ENCODE measurements at regions not wholly inside any gene's neighbourhood (a gene's known extent, or its start where the extent isn't known, plus 50 kb on each side); places are given as distances from the start of the nearest gene placed in this dataset.
A peak's percentile ranks its signal among the peaks of the same experiment; 100 is the strongest.

DNA sequence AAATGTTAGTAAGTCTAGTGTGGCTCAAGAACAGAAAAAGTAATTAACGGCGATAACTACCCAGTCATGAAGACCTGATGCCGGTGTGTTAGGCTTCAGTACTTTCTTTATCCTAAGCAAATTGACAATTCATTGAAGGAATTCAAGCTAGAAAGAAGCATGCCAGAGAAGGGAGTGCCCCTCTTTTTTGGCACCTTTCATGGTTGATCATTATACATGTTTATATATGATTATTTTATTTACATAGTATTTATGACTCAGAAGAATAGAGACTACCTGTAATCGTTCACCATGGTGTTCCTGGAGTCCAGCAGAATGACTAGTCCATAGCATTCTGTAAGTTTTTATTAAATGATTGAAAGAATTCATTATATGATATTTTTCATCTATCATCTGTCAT is 548.3 kb upstream of the SLIT2 start:
- Mint-ChIP-seq H3K27me3 (ENCODE audit: unreplicated experiment) (peaks cover 2% of the 10 kb centered on the region), H3K36me3 (ENCODE audit: low read depth, unreplicated experiment) (no peaks in the 10 kb centered on the region), H3K4me3 (ENCODE audit: unreplicated experiment) (no peak overlapping the region), H3K9me3 (ENCODE audit: unreplicated experiment) (no peaks in the 10 kb centered on the region), H3K27ac (ENCODE audit: unreplicated experiment) (no peak overlapping the region), H3K4me1 (ENCODE audit: unreplicated experiment) (no peaks in the 10 kb centered on the region)
- TF ChIP-seq, protein P1, sequence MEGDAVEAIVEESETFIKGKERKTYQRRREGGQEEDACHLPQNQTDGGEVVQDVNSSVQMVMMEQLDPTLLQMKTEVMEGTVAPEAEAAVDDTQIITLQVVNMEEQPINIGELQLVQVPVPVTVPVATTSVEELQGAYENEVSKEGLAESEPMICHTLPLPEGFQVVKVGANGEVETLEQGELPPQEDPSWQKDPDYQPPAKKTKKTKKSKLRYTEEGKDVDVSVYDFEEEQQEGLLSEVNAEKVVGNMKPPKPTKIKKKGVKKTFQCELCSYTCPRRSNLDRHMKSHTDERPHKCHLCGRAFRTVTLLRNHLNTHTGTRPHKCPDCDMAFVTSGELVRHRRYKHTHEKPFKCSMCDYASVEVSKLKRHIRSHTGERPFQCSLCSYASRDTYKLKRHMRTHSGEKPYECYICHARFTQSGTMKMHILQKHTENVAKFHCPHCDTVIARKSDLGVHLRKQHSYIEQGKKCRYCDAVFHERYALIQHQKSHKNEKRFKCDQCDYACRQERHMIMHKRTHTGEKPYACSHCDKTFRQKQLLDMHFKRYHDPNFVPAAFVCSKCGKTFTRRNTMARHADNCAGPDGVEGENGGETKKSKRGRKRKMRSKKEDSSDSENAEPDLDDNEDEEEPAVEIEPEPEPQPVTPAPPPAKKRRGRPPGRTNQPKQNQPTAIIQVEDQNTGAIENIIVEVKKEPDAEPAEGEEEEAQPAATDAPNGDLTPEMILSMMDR (IDR thresholded peaks at IDR 0.05; ENCODE audit: unreplicated experiment) = no peak
- DNase-seq (ENCODE audit: low spot score) = no peak

DNA sequence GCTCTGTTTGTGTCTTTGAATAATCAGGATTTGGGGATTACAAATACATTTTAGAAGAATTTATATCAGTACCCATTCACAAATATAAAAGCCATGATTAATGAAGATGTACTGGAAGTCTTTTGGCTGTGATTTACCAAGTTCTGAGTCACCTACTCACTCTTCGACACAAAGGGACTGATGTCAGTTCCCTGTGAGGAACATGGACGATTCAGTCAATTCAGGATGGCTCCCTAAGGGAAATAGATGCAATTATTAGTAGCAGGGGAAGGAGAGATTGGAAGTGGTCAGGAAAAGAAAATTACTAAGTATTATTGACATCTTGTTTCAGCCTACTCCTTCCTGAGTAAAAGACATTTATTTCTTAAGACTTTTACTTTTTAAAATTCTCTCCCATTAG is 550.7 kb upstream of the SLIT2 start:
- Mint-ChIP-seq H3K9me3 (ENCODE audit: unreplicated experiment) (no peaks in the 10 kb centered on the region), H3K36me3 (ENCODE audit: low read depth, unreplicated experiment) (no peaks in the 10 kb centered on the region), H3K4me1 (ENCODE audit: unreplicated experiment) (no peaks in the 10 kb centered on the region), H3K27me3 (ENCODE audit: unreplicated experiment) (peaks cover 2% of the 10 kb centered on the region), H3K4me3 (ENCODE audit: unreplicated experiment) (no peak overlapping the region), H3K27ac (ENCODE audit: unreplicated experiment) (no peak overlapping the region)
- no peak for DNase-seq (ENCODE audit: low spot score)
- TF ChIP-seq, protein P1 (IDR thresholded peaks at IDR 0.05; ENCODE audit: unreplicated experiment) = no peak

DNA sequence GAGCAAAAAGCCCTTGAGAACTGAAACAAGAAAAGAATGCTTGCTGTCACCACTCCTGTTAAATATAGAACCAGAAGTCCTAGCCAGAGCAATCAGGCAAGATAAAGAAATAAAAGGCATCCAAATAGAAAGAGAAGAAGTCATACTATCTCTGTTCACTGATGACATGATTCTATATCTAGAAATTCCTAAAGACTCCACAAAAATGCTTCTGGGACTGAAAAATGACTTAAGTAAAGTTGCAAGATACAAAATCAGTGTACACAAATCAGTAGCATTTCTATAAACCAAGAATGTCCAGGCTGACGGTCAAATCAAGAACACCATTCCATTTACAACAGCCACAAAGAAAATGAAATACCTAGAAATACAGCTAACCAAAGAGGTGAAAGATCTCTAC is 552.7 kb upstream of the SLIT2 start:
- peaks cover 2% of the 10 kb centered on the region for H3K27me3 Mint-ChIP-seq (ENCODE audit: unreplicated experiment)
- peaks cover 10% of the 10 kb centered on the region for H3K4me1 Mint-ChIP-seq (ENCODE audit: unreplicated experiment)
- TF ChIP-seq, protein P1 (IDR thresholded peaks at IDR 0.05; ENCODE audit: unreplicated experiment) = no peak
- no peak overlapping the region for H3K4me3 Mint-ChIP-seq (ENCODE audit: unreplicated experiment)
- no peaks in the 10 kb centered on the region for H3K36me3 Mint-ChIP-seq (ENCODE audit: low read depth, unreplicated experiment)
- H3K9me3 Mint-ChIP-seq (ENCODE audit: unreplicated experiment) = no peaks in the 10 kb centered on the region
- DNase-seq (ENCODE audit: low spot score) = no peak
- H3K27ac Mint-ChIP-seq (ENCODE audit: unreplicated experiment) = no peak overlapping the region

DNA sequence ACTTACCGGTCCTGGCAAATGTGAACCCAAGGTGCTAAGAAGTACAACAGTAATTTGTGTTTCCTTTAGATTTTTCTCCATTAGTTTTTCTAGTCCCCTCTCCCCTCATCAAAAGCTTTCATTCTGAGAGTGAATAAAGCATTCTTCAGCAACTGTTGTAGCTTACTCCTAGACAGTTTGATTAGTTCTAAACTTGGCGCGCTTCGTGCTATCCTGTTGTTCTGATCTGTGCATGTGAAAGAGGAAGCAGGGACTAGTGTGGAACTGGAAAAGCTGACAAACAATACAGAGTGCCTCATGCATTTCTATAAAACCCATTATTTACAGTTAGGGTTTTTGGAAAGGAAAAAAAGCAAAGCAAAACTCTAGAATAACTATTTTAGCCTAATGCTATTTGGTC is 556.9 kb upstream of the SLIT2 start:
- Mint-ChIP-seq H3K36me3 (ENCODE audit: low read depth, unreplicated experiment) (no peaks in the 10 kb centered on the region), H3K27me3 (ENCODE audit: unreplicated experiment) (no peaks in the 10 kb centered on the region), H3K27ac (ENCODE audit: unreplicated experiment) (no peak overlapping the region), H3K4me1 (ENCODE audit: unreplicated experiment) (peaks cover 18% of the 10 kb centered on the region), H3K4me3 (ENCODE audit: unreplicated experiment) (no peak overlapping the region), H3K9me3 (ENCODE audit: unreplicated experiment) (no peaks in the 10 kb centered on the region)
- TF ChIP-seq, protein P1 (IDR thresholded peaks at IDR 0.05; ENCODE audit: unreplicated experiment) = no peak
- no peak for DNase-seq (ENCODE audit: low spot score)

DNA sequence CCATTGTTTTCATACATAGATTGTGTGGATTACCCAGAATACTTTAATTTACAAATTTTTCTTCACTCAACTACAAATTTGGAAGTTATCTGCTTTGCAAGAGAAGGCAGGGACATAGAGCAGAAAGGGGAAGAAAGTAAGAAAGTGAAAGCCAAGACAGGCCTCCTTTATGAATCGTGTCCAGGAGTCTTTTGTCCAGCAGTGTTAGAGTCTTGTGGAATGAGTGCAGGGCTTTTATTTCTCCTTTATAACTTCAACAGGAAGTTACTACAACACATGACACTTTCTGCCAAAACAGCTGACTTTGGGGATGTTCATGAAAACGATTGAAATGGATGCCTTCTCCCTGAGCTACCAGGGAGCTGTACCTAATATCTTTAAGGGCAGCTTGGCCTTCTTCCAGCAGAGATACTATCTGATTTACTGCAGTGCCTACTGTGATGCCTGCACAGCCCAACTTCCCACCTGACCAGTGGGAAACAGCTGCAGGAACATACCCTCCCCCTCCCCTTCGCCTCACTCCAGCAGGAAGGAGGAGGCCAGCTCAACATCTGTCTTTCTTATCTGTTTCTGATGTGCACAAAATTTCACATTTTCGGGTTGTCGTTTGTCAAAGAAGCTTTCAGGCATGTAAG is 557.7 kb upstream of the SLIT2 start:
- Mint-ChIP-seq H3K27ac (ENCODE audit: unreplicated experiment) (peak overlapping the region; percentile 43), H3K9me3 (ENCODE audit: unreplicated experiment) (no peaks in the 10 kb centered on the region), H3K4me1 (ENCODE audit: unreplicated experiment) (peaks cover 18% of the 10 kb centered on the region), H3K36me3 (ENCODE audit: low read depth, unreplicated experiment) (no peaks in the 10 kb centered on the region), H3K27me3 (ENCODE audit: unreplicated experiment) (no peaks in the 10 kb centered on the region), H3K4me3 (ENCODE audit: unreplicated experiment) (no peak overlapping the region)
- TF ChIP-seq, protein P1 (IDR thresholded peaks at IDR 0.05; ENCODE audit: unreplicated experiment) = no peak
- DNase-seq (ENCODE audit: low spot score) = peak; percentile 34

Measured in endothelial cell (in vitro differentiated cells).